Neural cell (in vitro differentiated cells): ENCODE measurements at regions not wholly inside any gene's neighbourhood (a gene's known extent, or its start where the extent isn't known, plus 50 kb on each side); places are given as distances from the start of the nearest gene placed in this dataset.

Experiments
- H2AFZ ChIP-seq: fragments of 200-600, 300-800 bp; sonication (generic), shearing (Covaris generic); 2 replicates; pipeline ENCODE4 v1.6.0; 2014; ENCODE audit warnings: low read depth, mild to moderate bottlenecking, antibody characterized with exemption, low read length, moderate library complexity
- H3F3A ChIP-seq: fragments of 200-600 bp; shearing (Covaris generic); 2 replicates; pipeline ENCODE4 v1.6.1; 2016; ENCODE audit warnings: mild to moderate bottlenecking, moderate library complexity, mixed read lengths, antibody characterized with exemption, low read length; ENCODE audit not compliant: insufficient read depth, poor library complexity, severe bottlenecking
- H3K27ac ChIP-seq: fragments of 200-600, 300-800 bp; sonication (generic), shearing (Covaris generic); 2 replicates; pipeline ENCODE4 v1.5.1; 2014; ENCODE audit warnings: mild to moderate bottlenecking, low read length, moderate library complexity
- H3K27me3 ChIP-seq: fragments of 300-800, 200-600 bp; sonication (generic), shearing (Covaris generic); 2 replicates; pipeline ENCODE4 v1.6.0; 2014; ENCODE audit warnings: mild to moderate bottlenecking, low read depth, low read length, moderate library complexity; ENCODE audit not compliant: insufficient read depth
- H3K36me3 ChIP-seq: fragments of 300-800, 200-600 bp; sonication (generic), shearing (Covaris generic); 2 replicates; pipeline ENCODE4 v1.5.1; 2014; ENCODE audit warnings: mild to moderate bottlenecking, antibody characterized with exemption, low read length, moderate library complexity; ENCODE audit not compliant: insufficient read depth
- H3K4me2 ChIP-seq: fragments of 300-800, 200-600 bp; sonication (generic), shearing (Covaris generic); 2 replicates; pipeline ENCODE4 v1.6.0; 2014; ENCODE audit warnings: mild to moderate bottlenecking, low read length
- H3K4me3 ChIP-seq: fragments of 300-800, 200-600 bp; sonication (generic), shearing (Covaris generic); 2 replicates; pipeline ENCODE4 v1.5.1; 2014; ENCODE audit warnings: mild to moderate bottlenecking, low read length, moderate library complexity
- H3K79me2 ChIP-seq: fragments of 200-600 bp; shearing (Covaris generic); replicated peaks from 2 replicates; pipeline ENCODE4 v1.6.0; 2014; ENCODE audit warnings: mild to moderate bottlenecking, low read length, moderate library complexity; ENCODE audit not compliant: insufficient read depth
- H3K9ac ChIP-seq: fragments of 300-800, 200-600 bp; sonication (generic), shearing (Covaris generic); 2 replicates; pipeline ENCODE4 v1.6.1; 2016; ENCODE audit warnings: mild to moderate bottlenecking, low read length, mixed read lengths
- H3K9me2 ChIP-seq: fragments of 200-600 bp; shearing (Covaris generic); 2 replicates; pipeline ENCODE4 v1.6.1; 2016; ENCODE audit warnings: mild to moderate bottlenecking, low read length, mixed read lengths; ENCODE audit not compliant: insufficient read depth
- H3K9me3 ChIP-seq: fragments of 200-600, 300-800 bp; sonication (generic), shearing (Covaris generic); 2 replicates; pipeline ENCODE4 v1.6.1; 2016; ENCODE audit warnings: mild to moderate bottlenecking, mixed run types, low read length, moderate library complexity, mixed read lengths
- H4K20me1 ChIP-seq: fragments of 200-600 bp; shearing (Covaris generic); 2 replicates; pipeline ENCODE4 v1.6.1; 2016; ENCODE audit warnings: mild to moderate bottlenecking, mixed run types; ENCODE audit not compliant: insufficient read depth
- CTCF ChIP-seq: fragments of 450-650 bp; IDR thresholded peaks from 2 replicates; pipeline ENCODE4 v1.5.1; 2014; ENCODE audit warnings: antibody characterized with exemption, mild to moderate bottlenecking, moderate library complexity; ENCODE audit not compliant: poor library complexity, severe bottlenecking
- EP300 ChIP-seq: fragments of 450-650 bp; conservative IDR thresholded peaks from 2 replicates; pipeline ENCODE4 v1.6.1; 2014; ENCODE audit warnings: antibody characterized with exemption, mild to moderate bottlenecking, moderate library complexity; ENCODE audit not compliant: poor library complexity, severe bottlenecking
- EZH2 ChIP-seq: fragments of 200-600, 300-800 bp; shearing (Covaris generic), sonication (generic); IDR thresholded peaks from 2 replicates; pipeline ENCODE4 v1.6.1; 2014; ENCODE audit warnings: antibody characterized with exemption, low read length, borderline replicate concordance, mild to moderate bottlenecking; ENCODE audit not compliant: insufficient read depth, poor library complexity, severe bottlenecking
- MXI1 ChIP-seq: fragments of 450-650 bp; conservative IDR thresholded peaks from 2 replicates; pipeline ENCODE4 v1.6.1; 2014; ENCODE audit warnings: antibody characterized with exemption, mild to moderate bottlenecking; ENCODE audit not compliant: poor library complexity, severe bottlenecking
- POLR2AphosphoS5 ChIP-seq: IDR thresholded peaks from 2 replicates; pipeline ENCODE4 v1.6.1; 2012
- RAD21 ChIP-seq: fragments of 450-650 bp; conservative IDR thresholded peaks from 2 replicates; pipeline ENCODE4 v1.6.1; 2014; ENCODE audit warnings: antibody characterized with exemption, mild to moderate bottlenecking, moderate library complexity
- REST ChIP-seq: IDR thresholded peaks from 2 replicates; pipeline ENCODE4 v1.6.1; 2012; ENCODE audit warnings: borderline replicate concordance
- SMC3 ChIP-seq: fragments of 450-650 bp; conservative IDR thresholded peaks from 2 replicates; pipeline ENCODE4 v1.6.1; 2014; ENCODE audit warnings: antibody characterized with exemption, mild to moderate bottlenecking, moderate library complexity; ENCODE audit not compliant: poor library complexity
- TAF1 ChIP-seq: IDR thresholded peaks from 2 replicates; pipeline ENCODE4 v1.6.1; 2012; ENCODE audit warnings: low read depth

GRCh38 chr15:47466357-47466756 is 250.9 kb upstream of the SEMA6D start:
- H3K36me3 ChIP-seq: no peaks in the 10 kb centered on the region
- no peak overlapping the region for H3K27ac ChIP-seq
- H3K9ac ChIP-seq: no peak overlapping the region
- H3K79me2 ChIP-seq: no peaks in the 10 kb centered on the region
- no peak overlapping the region for H3K4me3 ChIP-seq
- no peaks in the 10 kb centered on the region for H3K9me2 ChIP-seq
- H4K20me1 ChIP-seq: no peaks in the 10 kb centered on the region
- no peaks in the 10 kb centered on the region for H3K27me3 ChIP-seq
- peaks cover 3% of the 10 kb centered on the region for H3F3A ChIP-seq
- TF ChIP-seq TAF1: no peak
- TF ChIP-seq MXI1: no peak
- no peak for TF ChIP-seq EP300
- no peak for TF ChIP-seq POLR2AphosphoS5
- TF ChIP-seq REST: no peak
- TF ChIP-seq RAD21: no peak
- H2AFZ ChIP-seq: no peak overlapping the region
- no peak overlapping the region for H3K4me2 ChIP-seq
- no peaks in the 10 kb centered on the region for H3K9me3 ChIP-seq

- Histone ChIP-seq H3K27ac (no peak overlapping the region), H3K9ac (no peak overlapping the region), H3K9me3 (no peaks in the 10 kb centered on the region), H3K4me3 (no peak overlapping the region), H4K20me1 (no peaks in the 10 kb centered on the region), H3K9me2 (no peaks in the 10 kb centered on the region), H3F3A (peaks cover 3% of the 10 kb centered on the region), H3K4me2 (no peak overlapping the region), H3K36me3 (peaks cover 5% of the 10 kb centered on the region), H3K27me3 (no peaks in the 10 kb centered on the region), H3K79me2 (no peaks in the 10 kb centered on the region), H2AFZ (no peak overlapping the region)
- no peak for TF ChIP-seq CTCF
- TF ChIP-seq EP300: no peak
- TF ChIP-seq RAD21: no peak
- no peak for TF ChIP-seq POLR2AphosphoS5
- TF ChIP-seq REST: no peak
- TF ChIP-seq MXI1: no peak
- TF ChIP-seq SMC3: no peak
- TF ChIP-seq EZH2: no peak
- no peak for TF ChIP-seq TAF1
These were observed 246.3 kb upstream of the SEMA6D start for GRCh38 chr15:47470983-47471382.
